HG02759 (cell line): ENCODE measurements at regions not wholly inside any gene's neighbourhood (a gene's known extent, or its start where the extent isn't known, plus 50 kb on each side); places are given as distances from the start of the nearest gene placed in this dataset.
"Not testable (repeated sequence)": the region's sequence is repeated elsewhere in the genome, so short reads cannot be mapped to it uniquely, and the experiment has no call there.

Experiments
- ATAC-seq: cut with Tn5 transposase; IDR thresholded peaks from one replicate; pipeline ENCODE4 v1.9.1; 2021; ENCODE audit warnings: mild to moderate bottlenecking, moderate library complexity; ENCODE audit not compliant: unreplicated experiment

GRCh38 chr16:58862334-58863021 is 128.4 kb upstream of the GOT2 start:
- no peak for ATAC-seq

GRCh38 chr16:58859958-58860669 is 126.0 kb upstream of the GOT2 start:
- ATAC-seq: no peak

GRCh38 chr16:58858577-58858976 is 124.5 kb upstream of the GOT2 start:
- ATAC-seq: not testable (repeated sequence)

- ATAC-seq: no peak
These were observed 121.3 kb upstream of the GOT2 start for GRCh38 chr16:58855291-58855863.

GRCh38 chr16:58853854-58854791 is 120.0 kb upstream of the GOT2 start:
- ATAC-seq: peak; percentile 81

GRCh38 chr16:58850678-58851020 is 116.5 kb upstream of the GOT2 start:
- no peak for ATAC-seq

- no peak for ATAC-seq
These were observed 116.0 kb upstream of the GOT2 start for GRCh38 chr16:58850019-58850677.

GRCh38 chr16:58848662-58849002 is 114.5 kb upstream of the GOT2 start:
- ATAC-seq: no peak

GRCh38 chr16:58847902-58848661 is 114.0 kb upstream of the GOT2 start:
- ATAC-seq: no peak

GRCh38 chr16:58846226-58846625 is 112.1 kb upstream of the GOT2 start:
- ATAC-seq: not testable (repeated sequence)

GRCh38 chr16:58843675-58844074 is 109.6 kb upstream of the GOT2 start:
- ATAC-seq: peak; percentile 43

GRCh38 chr16:58842746-58843145 is 108.6 kb upstream of the GOT2 start:
- peak; percentile 44 for ATAC-seq

- ATAC-seq: peak; percentile 80
These were observed 108.0 kb upstream of the GOT2 start for GRCh38 chr16:58842156-58842555.

GRCh38 chr16:58837950-58838349 is 103.8 kb upstream of the GOT2 start:
- ATAC-seq: no peak

- ATAC-seq: peak; percentile 34
These were observed 102.3 kb upstream of the GOT2 start for GRCh38 chr16:58836427-58836826.

- ATAC-seq: no peak
These were observed 98.3 kb upstream of the GOT2 start for GRCh38 chr16:58832386-58832895.

- ATAC-seq: no peak
These were observed 97.3 kb upstream of the GOT2 start for GRCh38 chr16:58831386-58831785.

GRCh38 chr16:58828901-58829545 is 94.9 kb upstream of the GOT2 start:
- no peak for ATAC-seq

GRCh38 chr16:58824201-58824600 is 90.1 kb upstream of the GOT2 start:
- no peak for ATAC-seq
